ENCODE measurements at regions not wholly inside any gene's neighbourhood (a gene's known extent, or its start where the extent isn't known, plus 50 kb on each side); places are given as distances from the start of the nearest gene placed in this dataset.
"Not testable (repeated sequence)": the region's sequence is repeated elsewhere in the genome, so short reads cannot be mapped to it uniquely, and the experiment has no call there.

- POLR2A ChIA-PET (ENCODE audit: low non-redundant PET), result interaction anchor here (0.9 kb wide), 1 partner anchor 402 kb away, joined by 3 read pairs; no protein-coding TSS in a partner anchor
- no peaks in the 10 kb centered on the region for H3K36me3 ChIP-seq (ENCODE audit: insufficient read depth, low read length, poor library complexity, severe bottlenecking)
Observed at GRCh38 chr1:197985351-197985750, 68.2 kb downstream of the LHX9 start.

GRCh38 chr1:197986817-197987216 is 69.6 kb downstream of the LHX9 start:
- H3K27ac ChIP-seq (ENCODE audit: low read depth, low read length, poor library complexity, severe bottlenecking), result no peak overlapping the region
- BruUV-seq (replicated peaks), result no TSS peak
- no peaks in the 10 kb centered on the region for H3K4me1 ChIP-seq (ENCODE audit: insufficient read depth, low read length, poor library complexity, severe bottlenecking)
- ChIA-PET POLR2A (ENCODE audit: low non-redundant PET) (no interaction called here), CTCF (no interaction called here)
- no peak for DNase-seq (ENCODE audit: low spot score)
- no peaks in the 10 kb centered on the region for H3K9me3 ChIP-seq (ENCODE audit: low read depth, low read length, poor library complexity, severe bottlenecking)
- H3K27me3 ChIP-seq (replicated peaks; ENCODE audit: insufficient read depth, low read depth, low read length, poor library complexity), result no peaks in the 10 kb centered on the region
- no peak overlapping the region for H3K4me3 ChIP-seq (ENCODE audit: low read depth, low read length, poor library complexity, severe bottlenecking)
- H3K36me3 ChIP-seq (ENCODE audit: insufficient read depth, low read length, poor library complexity, severe bottlenecking), result no peaks in the 10 kb centered on the region
- no peak for TF ChIP-seq CTCF (conservative IDR thresholded peaks at IDR 0.05; ENCODE audit: low read depth, low read length)
- intact Hi-C loops (cut with micrococcal nuclease; ENCODE audit: unreplicated experiment), result no loop called here

More at GRCh38 chr1:197985351-197985750, 68.2 kb downstream of the LHX9 start:
- Histone ChIP-seq H3K4me1 (ENCODE audit: insufficient read depth, low read length, poor library complexity, severe bottlenecking) (no peaks in the 10 kb centered on the region), H3K4me3 (ENCODE audit: low read depth, low read length, poor library complexity, severe bottlenecking) (no peak overlapping the region), H3K9me3 (ENCODE audit: low read depth, low read length, poor library complexity, severe bottlenecking) (no peaks in the 10 kb centered on the region), H3K27me3 (replicated peaks; ENCODE audit: insufficient read depth, low read depth, low read length, poor library complexity) (no peaks in the 10 kb centered on the region), H3K27ac (ENCODE audit: low read depth, low read length, poor library complexity, severe bottlenecking) (no peak overlapping the region)
- no peak for TF ChIP-seq EZH2 (IDR thresholded peaks at IDR 0.05; ENCODE audit: borderline replicate concordance, low read depth, low read length, poor library complexity, severe bottlenecking)
- TF ChIP-seq CTCF (conservative IDR thresholded peaks at IDR 0.05; ENCODE audit: low read depth, low read length), result no peak
- intact Hi-C loops (cut with micrococcal nuclease; ENCODE audit: unreplicated experiment), result no loop called here
- DNase-seq (ENCODE audit: low spot score), result no peak
- BruUV-seq (replicated peaks), result no TSS peak
- CTCF ChIA-PET, result no interaction called here

GRCh38 chr1:197987294-197987693 is 70.1 kb downstream of the LHX9 start:
- ChIA-PET POLR2A (ENCODE audit: low non-redundant PET) (no interaction called here), CTCF (no interaction called here)
- intact Hi-C loops (cut with micrococcal nuclease; ENCODE audit: unreplicated experiment), result no loop called here
- H3K9me3 ChIP-seq (ENCODE audit: low read depth, low read length, poor library complexity, severe bottlenecking), result no peaks in the 10 kb centered on the region
- H3K27me3 ChIP-seq (replicated peaks; ENCODE audit: insufficient read depth, low read depth, low read length, poor library complexity), result no peaks in the 10 kb centered on the region
- DNase-seq (ENCODE audit: low spot score), result no peak
- no peak overlapping the region for H3K4me3 ChIP-seq (ENCODE audit: low read depth, low read length, poor library complexity, severe bottlenecking)
- no peak for TF ChIP-seq EZH2 (IDR thresholded peaks at IDR 0.05; ENCODE audit: borderline replicate concordance, low read depth, low read length, poor library complexity, severe bottlenecking)
- no peak for TF ChIP-seq CTCF (conservative IDR thresholded peaks at IDR 0.05; ENCODE audit: low read depth, low read length)
- no peak overlapping the region for H3K27ac ChIP-seq (ENCODE audit: low read depth, low read length, poor library complexity, severe bottlenecking)
- no TSS peak for BruUV-seq (replicated peaks)
- H3K36me3 ChIP-seq (ENCODE audit: insufficient read depth, low read length, poor library complexity, severe bottlenecking), result no peaks in the 10 kb centered on the region
- no peaks in the 10 kb centered on the region for H3K4me1 ChIP-seq (ENCODE audit: insufficient read depth, low read length, poor library complexity, severe bottlenecking)

- H3K4me1 ChIP-seq (ENCODE audit: insufficient read depth, low read length, poor library complexity, severe bottlenecking); CTCF ChIA-PET; intact Hi-C loops (cut with micrococcal nuclease; ENCODE audit: unreplicated experiment); H3K4me3 ChIP-seq (ENCODE audit: low read depth, low read length, poor library complexity, severe bottlenecking); DNase-seq (ENCODE audit: low spot score); H3K36me3 ChIP-seq (ENCODE audit: insufficient read depth, low read length, poor library complexity, severe bottlenecking); POLR2A ChIA-PET (ENCODE audit: low non-redundant PET); H3K9me3 ChIP-seq (ENCODE audit: low read depth, low read length, poor library complexity, severe bottlenecking); H3K27me3 ChIP-seq (replicated peaks; ENCODE audit: insufficient read depth, low read depth, low read length, poor library complexity); H3K27ac ChIP-seq (ENCODE audit: low read depth, low read length, poor library complexity, severe bottlenecking); BruUV-seq (replicated peaks): not testable (repeated sequence)
Observed at GRCh38 chr1:197988581-197988980, 71.4 kb downstream of the LHX9 start.
